HG03095 (cell line): ENCODE measurements at regions not wholly inside any gene's neighbourhood (a gene's known extent, or its start where the extent isn't known, plus 50 kb on each side); places are given as distances from the start of the nearest gene placed in this dataset.

ENCODE experiments used
- ATAC-seq: cut with Tn5 transposase; IDR thresholded peaks from one replicate; pipeline ENCODE4 v1.9.1; 2021; ENCODE audit warnings: moderate library complexity; ENCODE audit not compliant: unreplicated experiment

- no peak for ATAC-seq
These were observed 2651.6 kb downstream of the ARAP2 start for GRCh38 chr4:33592701-33593100.

- no peak for ATAC-seq
These were observed 2637.4 kb downstream of the ARAP2 start for GRCh38 chr4:33606951-33607350.

DNA sequence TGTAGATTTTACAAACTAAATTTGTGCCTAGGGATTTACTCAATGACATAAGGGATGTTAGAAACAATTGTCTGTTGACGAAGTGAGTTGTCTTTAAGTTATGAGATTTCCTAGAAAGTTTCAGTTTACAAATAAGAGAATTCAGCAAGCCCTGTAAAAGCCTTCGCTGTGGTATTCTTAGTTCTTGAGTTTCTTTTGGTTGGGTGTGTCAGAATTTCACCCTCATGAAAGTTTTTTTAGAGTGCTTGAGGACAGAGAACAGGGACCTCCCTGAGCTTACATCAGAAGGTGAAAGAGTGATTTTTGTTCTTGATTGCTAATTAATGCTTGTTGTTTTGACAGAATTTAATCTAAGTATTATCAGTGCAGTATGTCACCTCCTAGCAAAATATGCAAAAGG, 2628.2 kb downstream of the ARAP2 start:
- no peak for ATAC-seq

- no peak for ATAC-seq
These were observed 2618.6 kb downstream of the ARAP2 start for GRCh38 chr4:33625748-33626147.

- ATAC-seq: no peak
These were observed 2618.1 kb downstream of the ARAP2 start for GRCh38 chr4:33626221-33626620.

GRCh38 chr4:33628296-33628695, 2616.0 kb downstream of the ARAP2 start:
- no peak for ATAC-seq

- ATAC-seq: no peak
These were observed 2595.3 kb downstream of the ARAP2 start for GRCh38 chr4:33649015-33649414.

GRCh38 chr4:33649471-33649870, 2594.8 kb downstream of the ARAP2 start:
- ATAC-seq: no peak

DNA sequence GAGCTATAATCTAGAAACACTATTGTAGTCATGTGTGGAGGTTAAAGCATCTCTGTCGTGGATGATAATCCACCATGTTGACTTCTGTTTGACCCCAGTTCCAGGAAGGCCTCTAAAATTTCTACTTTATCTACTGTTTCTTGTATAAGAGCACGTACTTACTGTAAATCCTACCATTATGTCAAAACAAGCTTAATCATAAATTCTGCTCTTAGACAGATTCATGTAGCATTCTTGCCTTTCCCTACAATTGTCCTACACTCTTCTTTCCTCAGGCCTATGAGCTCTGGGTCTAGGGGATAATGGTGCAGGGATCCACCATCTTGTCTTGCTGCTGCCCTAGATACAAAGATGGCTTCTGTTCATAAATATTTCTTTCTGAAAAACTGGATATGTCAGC, 2594.3 kb downstream of the ARAP2 start:
- no peak for ATAC-seq

DNA sequence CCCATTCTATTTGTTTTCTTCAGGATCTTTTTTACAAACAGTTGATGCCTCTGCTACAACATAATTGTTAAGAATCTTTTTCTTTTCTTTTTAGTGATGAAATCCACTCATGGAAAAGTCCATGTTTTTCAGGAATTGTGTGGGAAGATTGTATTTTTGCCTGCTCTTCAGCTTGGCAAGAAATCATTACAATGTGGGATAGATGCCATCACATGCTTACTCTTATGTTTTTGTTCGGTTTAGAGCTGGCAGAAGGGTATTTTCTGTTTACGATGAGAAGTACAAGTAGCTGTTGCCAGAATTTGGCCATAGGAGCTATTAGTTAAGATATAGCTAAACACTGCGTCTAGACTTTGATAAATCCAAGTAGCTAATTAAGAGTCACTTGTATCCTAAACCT, 2585.3 kb downstream of the ARAP2 start:
- no peak for ATAC-seq

DNA sequence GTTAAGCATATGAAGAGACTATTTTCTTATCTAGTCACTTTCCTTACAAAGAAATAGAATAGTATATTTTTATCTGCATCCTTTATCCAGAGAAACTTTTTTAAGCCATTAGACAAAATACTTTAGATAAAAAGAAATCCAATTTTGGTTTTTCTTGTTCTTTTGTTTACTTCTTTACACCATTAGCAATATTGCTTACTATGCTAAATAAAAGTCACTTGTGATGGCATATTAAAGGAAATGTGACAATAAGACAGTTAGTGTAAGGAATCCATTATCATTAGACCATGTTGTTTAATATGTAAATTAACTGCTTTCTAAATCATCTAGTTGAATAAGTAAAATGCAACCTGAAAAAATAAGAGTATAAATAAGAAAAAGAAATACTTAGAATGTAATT, 2582.7 kb downstream of the ARAP2 start:
- no peak for ATAC-seq

DNA sequence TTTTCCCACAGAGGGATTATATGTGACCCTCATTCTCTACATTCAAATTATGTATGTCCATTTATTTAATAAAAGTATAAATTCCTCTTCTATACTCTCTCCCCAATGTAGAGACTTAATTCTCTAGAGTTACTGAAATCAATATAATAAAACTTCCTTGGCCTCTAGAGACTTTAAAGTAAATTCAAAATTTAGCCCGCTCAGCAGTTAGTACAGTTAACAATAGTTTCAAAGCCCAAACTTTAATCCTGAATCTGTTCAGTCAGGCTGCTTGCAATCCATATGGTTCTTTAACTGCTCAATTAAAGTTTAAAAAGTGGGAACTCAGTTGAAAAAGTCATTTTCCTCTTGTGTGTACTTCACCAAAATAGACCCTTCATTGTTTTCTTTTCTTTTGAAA, 2558.4 kb downstream of the ARAP2 start:
- no peak for ATAC-seq

- ATAC-seq: no peak
These were observed 2548.3 kb downstream of the ARAP2 start for GRCh38 chr4:33696041-33696440.

DNA sequence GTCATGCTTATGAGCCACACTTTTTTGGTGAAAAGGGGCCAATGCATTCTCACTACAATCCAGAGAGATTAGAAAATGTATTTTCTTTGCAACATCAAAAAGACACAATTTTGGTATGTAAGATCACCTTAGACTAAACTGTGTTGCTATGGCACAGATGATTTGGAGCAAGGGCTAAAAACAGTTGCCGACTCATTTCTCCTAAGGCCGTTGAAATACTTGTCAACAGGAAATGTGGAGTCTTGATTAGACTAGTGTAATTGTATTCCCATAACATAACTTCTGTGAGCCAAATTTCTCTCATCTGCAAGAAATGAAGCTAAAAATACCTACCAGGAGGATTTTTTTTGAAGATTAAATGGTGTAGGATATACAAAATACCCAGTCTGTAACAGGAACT, 2547.7 kb downstream of the ARAP2 start:
- ATAC-seq: no peak

GRCh38 chr4:33709247-33709646, 2535.1 kb downstream of the ARAP2 start:
- ATAC-seq: no peak

DNA sequence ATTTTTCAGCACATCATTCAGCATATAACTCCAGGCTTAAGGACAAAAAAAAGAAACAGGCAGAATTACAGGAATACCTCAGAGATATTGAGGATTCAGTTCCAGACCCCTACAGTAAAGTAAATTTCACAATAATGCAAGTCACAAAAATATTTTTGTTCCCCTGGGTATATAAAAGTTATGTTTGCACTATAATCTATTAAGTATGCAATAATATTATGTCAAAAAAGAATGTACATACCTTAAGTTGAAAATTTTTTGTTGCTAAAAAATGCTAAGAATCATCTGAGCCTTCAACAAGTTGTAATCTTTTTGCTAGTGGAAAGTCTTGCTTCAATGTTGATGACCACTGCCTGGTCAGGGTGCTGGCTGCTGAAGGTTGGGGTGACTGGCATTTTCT, 2532.5 kb downstream of the ARAP2 start:
- ATAC-seq: no peak

DNA sequence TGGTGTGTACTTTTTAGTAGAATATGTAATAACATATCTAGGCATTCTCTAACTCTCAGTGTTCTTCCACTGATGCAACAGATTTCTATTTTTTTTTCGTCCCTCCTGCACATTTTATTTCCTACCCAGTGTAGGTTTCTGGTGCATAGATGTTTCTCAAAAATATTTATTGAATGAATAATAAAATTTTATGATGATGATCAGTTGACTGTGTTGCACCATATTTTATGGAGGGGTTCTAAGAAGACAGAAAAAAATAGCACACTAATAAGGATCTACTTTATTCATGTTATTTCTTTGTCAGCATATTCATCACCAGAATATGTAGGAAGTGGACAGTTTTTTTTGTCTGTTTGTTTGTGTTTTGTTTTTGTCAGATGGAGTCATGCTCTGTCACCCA, 2529.3 kb downstream of the ARAP2 start:
- no peak for ATAC-seq

- ATAC-seq: no peak
These were observed 2528.4 kb downstream of the ARAP2 start for GRCh38 chr4:33715841-33716395.

DNA sequence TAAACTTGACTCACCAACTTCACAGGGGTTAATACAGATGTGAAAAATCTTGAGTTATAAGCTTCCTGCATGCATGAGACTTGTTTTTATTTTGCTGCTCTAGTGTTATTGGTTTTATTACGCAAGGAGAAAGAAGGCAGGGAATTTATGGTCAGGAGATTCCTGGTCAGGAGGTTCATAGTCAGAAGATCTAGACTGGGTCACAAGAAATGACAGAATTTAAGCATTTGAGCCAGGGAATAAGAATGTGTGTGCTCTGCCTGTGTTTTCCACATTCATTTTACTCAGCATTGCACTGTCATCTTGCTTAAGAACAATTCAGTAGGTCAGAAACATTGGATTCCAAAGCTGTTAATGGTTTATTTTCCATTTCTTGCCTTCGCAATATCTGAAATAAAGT, 2522.1 kb downstream of the ARAP2 start:
- no peak for ATAC-seq

DNA sequence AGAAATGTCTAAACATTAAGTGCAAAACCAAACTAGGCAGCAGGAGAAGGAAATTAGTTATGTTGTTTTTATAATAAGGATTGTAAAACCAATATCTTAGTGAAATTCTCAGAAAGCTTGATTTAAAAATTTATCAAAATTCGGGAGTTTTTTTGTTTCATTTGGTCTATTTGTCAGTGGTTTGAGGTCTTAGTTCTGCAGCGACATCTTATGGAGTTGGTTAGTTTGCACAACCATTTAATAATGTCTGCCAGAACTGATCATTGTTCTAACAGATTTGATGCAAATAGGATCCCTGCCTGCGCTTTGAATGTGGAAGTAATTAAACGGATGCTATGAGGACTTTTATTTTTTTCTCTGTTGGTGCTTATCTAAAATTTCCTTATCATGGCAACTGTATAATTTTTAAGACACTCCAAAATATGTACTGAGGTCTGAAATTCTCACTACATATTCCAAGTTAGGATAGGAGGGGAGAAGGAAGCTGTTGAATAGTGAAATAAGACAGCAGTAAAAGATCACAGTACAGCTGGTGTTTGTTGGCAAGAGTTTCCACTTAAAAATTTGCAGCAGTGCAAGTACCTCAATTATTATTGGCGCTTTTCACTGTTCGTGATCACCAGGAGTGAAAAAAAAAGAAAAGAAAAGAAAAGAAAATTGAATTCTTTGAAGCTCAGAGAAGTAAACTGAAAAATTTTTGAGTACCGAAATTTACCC, 2521.4 kb downstream of the ARAP2 start:
- ATAC-seq: no peak

DNA sequence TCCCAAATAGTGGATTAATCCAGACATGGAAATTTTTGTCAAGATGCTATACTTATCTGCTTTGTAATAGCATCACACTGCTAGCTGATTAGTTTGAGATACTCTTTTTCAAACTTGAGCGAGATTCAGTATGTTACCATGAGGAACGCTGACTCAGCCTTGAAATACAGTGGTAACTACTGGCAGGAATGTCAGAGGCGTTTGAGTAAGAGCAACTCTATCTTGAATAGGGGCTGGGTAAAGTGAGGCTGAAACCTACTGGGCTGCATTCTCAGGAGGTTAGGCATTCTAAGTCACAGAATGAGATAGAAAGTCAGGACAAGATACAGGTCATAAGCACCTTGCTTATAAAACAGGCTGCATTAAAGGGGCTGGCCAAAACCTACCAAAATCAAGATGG, 2519.6 kb downstream of the ARAP2 start:
- ATAC-seq: no peak

- ATAC-seq: no peak
These were observed 2518.5 kb downstream of the ARAP2 start for GRCh38 chr4:33725861-33726260.

- ATAC-seq: no peak
These were observed 2506.6 kb downstream of the ARAP2 start for GRCh38 chr4:33737726-33738125.
